ENCODE measurements at regions not wholly inside any gene's neighbourhood (a gene's known extent, or its start where the extent isn't known, plus 50 kb on each side); places are given as distances from the start of the nearest gene placed in this dataset.

GRCh38 chr1:57644667-57645066, 220.8 kb upstream of the DAB1 start:
- no peak for DNase-seq (ENCODE audit: low read depth in 2 of 2)

GRCh38 chr1:57638239-57638638, 214.4 kb upstream of the DAB1 start:
- DNase-seq (ENCODE audit: low read depth in 2 of 2): no peak

- DNase-seq (ENCODE audit: low read depth in 2 of 2): no peak
These were observed 213.3 kb upstream of the DAB1 start for GRCh38 chr1:57637155-57637554.

GRCh38 chr1:57633881-57634280, 210.0 kb upstream of the DAB1 start:
- no peak for DNase-seq (ENCODE audit: low read depth in 2 of 2)

- DNase-seq (ENCODE audit: low read depth in 2 of 2): no peak
These were observed 209.2 kb upstream of the DAB1 start for GRCh38 chr1:57633056-57633455.

- no peak for DNase-seq (ENCODE audit: low read depth in 2 of 2)
These were observed 208.5 kb upstream of the DAB1 start for GRCh38 chr1:57632401-57632800.

- DNase-seq (ENCODE audit: low read depth in 2 of 2): no peak
These were observed 203.8 kb upstream of the DAB1 start for GRCh38 chr1:57627612-57628011.

GRCh38 chr1:57623791-57624538, 200.1 kb upstream of the DAB1 start:
- DNase-seq (ENCODE audit: low read depth in 2 of 2): no peak

- DNase-seq (ENCODE audit: low read depth in 2 of 2): no peak
These were observed 199.4 kb upstream of the DAB1 start for GRCh38 chr1:57623039-57623790.

GRCh38 chr1:57621776-57622175, 197.9 kb upstream of the DAB1 start:
- no peak for DNase-seq (ENCODE audit: low read depth in 2 of 2)

GRCh38 chr1:57620605-57621004, 196.7 kb upstream of the DAB1 start:
- DNase-seq (ENCODE audit: low read depth in 2 of 2): no peak

- DNase-seq (ENCODE audit: low read depth in 2 of 2): no peak
These were observed 193.1 kb upstream of the DAB1 start for GRCh38 chr1:57616921-57617320.

GRCh38 chr1:57615956-57616355, 192.1 kb upstream of the DAB1 start:
- no peak for DNase-seq (ENCODE audit: low read depth in 2 of 2)

- no peak for DNase-seq (ENCODE audit: low read depth in 2 of 2)
These were observed 189.0 kb upstream of the DAB1 start for GRCh38 chr1:57612833-57613232.

GRCh38 chr1:57605933-57606332, 182.1 kb upstream of the DAB1 start:
- DNase-seq (ENCODE audit: low read depth in 2 of 2): no peak

- no peak for DNase-seq (ENCODE audit: low read depth in 2 of 2)
These were observed 179.8 kb upstream of the DAB1 start for GRCh38 chr1:57603696-57604095.

- DNase-seq (ENCODE audit: low read depth in 2 of 2): no peak
These were observed 176.6 kb upstream of the DAB1 start for GRCh38 chr1:57600424-57600823.

- DNase-seq (ENCODE audit: low read depth in 2 of 2): no peak
These were observed 175.6 kb upstream of the DAB1 start for GRCh38 chr1:57599236-57599994.

GRCh38 chr1:57597036-57597435, 173.2 kb upstream of the DAB1 start:
- DNase-seq (ENCODE audit: low read depth in 2 of 2): no peak

- DNase-seq (ENCODE audit: low read depth in 2 of 2): no peak
These were observed 170.1 kb upstream of the DAB1 start for GRCh38 chr1:57594002-57594401.

GRCh38 chr1:57591842-57592241, 168.0 kb upstream of the DAB1 start:
- DNase-seq (ENCODE audit: low read depth in 2 of 2): no peak

- no peak for DNase-seq (ENCODE audit: low read depth in 2 of 2)
These were observed 167.1 kb upstream of the DAB1 start for GRCh38 chr1:57590978-57591377.

GRCh38 chr1:57586842-57587241, 163.0 kb upstream of the DAB1 start:
- no peak for DNase-seq (ENCODE audit: low read depth in 2 of 2)
